Naive thymus-derived CD8-positive, alpha-beta T cell (primary cell): ENCODE measurements at regions not wholly inside any gene's neighbourhood (a gene's known extent, or its start where the extent isn't known, plus 50 kb on each side); places are given as distances from the start of the nearest gene placed in this dataset.

Source experiments
- ATAC-seq, 2 donors: fragments of 150-1000 bp; cut with Tn5 transposase in 1 of 2; sonication (Bioruptor Pico), chemical (Tn5 transposase) in 1 of 2; 1 replicate in 1 of 2; 2 replicates in 1 of 2; pipeline ENCODE4 v1.10.0; 2021; ENCODE audit warnings: mild to moderate bottlenecking in 2 of 2, moderate library complexity in 2 of 2
- POLR2A ChIA-PET: fragments of 350-600 bp; sonication (Branson Sonifier 250); formaldehyde crosslinking; loops from one replicate; lab custom pipeline; 2021; ENCODE audit warnings: antibody characterized with exemption; lab: Charles Lee
- DNase-seq, 10 donors: peaks; one replicate each; pipeline versions ENCODE4 v3.0.0 to v3.0.0-alpha.2; 2020 to 2022
- H3K27ac Mint-ChIP-seq, 10 donors: one replicate each; pipeline ENCODE4 v1.8.0; 2020 to 2022; ENCODE audit warnings: mild to moderate bottlenecking in 10 of 10, mixed read lengths in 10 of 10, moderate library complexity in 4 of 10, inconsistent platforms in 1 of 10
- H3K27me3 Mint-ChIP-seq, 5 donors: one replicate each; pipeline ENCODE4 v1.8.0; 2021 to 2022; ENCODE audit warnings: mixed read lengths in 5 of 5
- H3K36me3 Mint-ChIP-seq, 3 donors: one replicate each; pipeline ENCODE4 v1.8.0; 2020 to 2022; ENCODE audit warnings: mixed read lengths in 3 of 3, mild to moderate bottlenecking in 2 of 3, inconsistent platforms in 1 of 3
- H3K4me1 Mint-ChIP-seq, 4 donors: one replicate each; pipeline ENCODE4 v1.8.0; 2021 to 2022; ENCODE audit warnings: mixed read lengths in 4 of 4
- H3K4me3 Mint-ChIP-seq, 10 donors: one replicate each; pipeline ENCODE4 v1.8.0; 2020 to 2022; ENCODE audit warnings: mild to moderate bottlenecking in 10 of 10, mixed read lengths in 10 of 10, moderate library complexity in 6 of 10, inconsistent platforms in 1 of 10
- H3K9me3 Mint-ChIP-seq, 9 donors: one replicate each; pipeline ENCODE4 v1.8.0; 2020 to 2022; ENCODE audit warnings: mixed read lengths in 9 of 9, mild to moderate bottlenecking in 3 of 9, inconsistent platforms in 1 of 9, moderate library complexity in 1 of 9

- H3K4me3 Mint-ChIP-seq, result no peak overlapping the region
- peaks cover 0 to 2% (median 0%) of the 10 kb centered on the region in 5 donors for H3K27me3 Mint-ChIP-seq
- no peaks in the 10 kb centered on the region for H3K4me1 Mint-ChIP-seq
- H3K9me3 Mint-ChIP-seq, result peaks cover 0 to 12% (median 0%) of the 10 kb centered on the region in 9 donors
- ATAC-seq, result no peak
- no peaks in the 10 kb centered on the region for H3K36me3 Mint-ChIP-seq
- no peak overlapping the region for H3K27ac Mint-ChIP-seq
- POLR2A ChIA-PET, result no interaction called here
- no peak for DNase-seq
These were observed 162.1 kb upstream of the AVPR1A start for GRCh38 chr12:63313139-63313538.

GRCh38 chr12:63308671-63309070, 157.7 kb upstream of the AVPR1A start:
- peaks cover 0 to 10% (median 0%) of the 10 kb centered on the region in 9 donors for H3K9me3 Mint-ChIP-seq
- DNase-seq (no peak), ATAC-seq (no peak)
- H3K27ac Mint-ChIP-seq, result no peak overlapping the region
- H3K27me3 Mint-ChIP-seq, result no peaks in the 10 kb centered on the region
- no peaks in the 10 kb centered on the region for H3K36me3 Mint-ChIP-seq
- H3K4me1 Mint-ChIP-seq, result no peaks in the 10 kb centered on the region
- no peak overlapping the region for H3K4me3 Mint-ChIP-seq
- POLR2A ChIA-PET, result no interaction called here

GRCh38 chr12:63307849-63308248, 156.8 kb upstream of the AVPR1A start:
- H3K4me1 Mint-ChIP-seq, result no peaks in the 10 kb centered on the region
- peaks cover 0 to 10% (median 0%) of the 10 kb centered on the region in 9 donors for H3K9me3 Mint-ChIP-seq
- peak overlapping the region in 1 of 10 donors; percentile 25 for H3K27ac Mint-ChIP-seq
- H3K27me3 Mint-ChIP-seq, result no peaks in the 10 kb centered on the region
- POLR2A ChIA-PET, result no interaction called here
- H3K36me3 Mint-ChIP-seq, result no peaks in the 10 kb centered on the region
- no peak overlapping the region for H3K4me3 Mint-ChIP-seq
- DNase-seq (no peak), ATAC-seq (no peak)

- Mint-ChIP-seq H3K9me3 (peaks cover 0 to 8% (median 0%) of the 10 kb centered on the region in 9 donors), H3K27ac (no peak overlapping the region), H3K27me3 (no peaks in the 10 kb centered on the region), H3K4me1 (no peaks in the 10 kb centered on the region), H3K4me3 (no peak overlapping the region), H3K36me3 (no peaks in the 10 kb centered on the region)
- DNase-seq (no peak), ATAC-seq (no peak)
- POLR2A ChIA-PET, result no interaction called here
These were observed 155.2 kb upstream of the AVPR1A start for GRCh38 chr12:63305901-63306875.

- Mint-ChIP-seq H3K4me1 (no peaks in the 10 kb centered on the region), H3K4me3 (no peak overlapping the region), H3K27ac (no peak overlapping the region), H3K27me3 (no peaks in the 10 kb centered on the region), H3K9me3 (peaks cover 0 to 4% (median 0%) of the 10 kb centered on the region in 9 donors), H3K36me3 (no peaks in the 10 kb centered on the region)
- DNase-seq (no peak), ATAC-seq (no peak)
- POLR2A ChIA-PET, result no interaction called here
These were observed 153.9 kb upstream of the AVPR1A start for GRCh38 chr12:63304887-63305316.

GRCh38 chr12:63302941-63303536, 152.0 kb upstream of the AVPR1A start:
- no peak overlapping the region for H3K4me3 Mint-ChIP-seq
- no peaks in the 10 kb centered on the region for H3K9me3 Mint-ChIP-seq
- ATAC-seq (peak in 1 of 2 donors; percentile 10), DNase-seq (no peak)
- no peak overlapping the region for H3K27ac Mint-ChIP-seq
- POLR2A ChIA-PET, result no interaction called here
- H3K36me3 Mint-ChIP-seq, result no peaks in the 10 kb centered on the region
- H3K4me1 Mint-ChIP-seq, result no peaks in the 10 kb centered on the region
- H3K27me3 Mint-ChIP-seq, result peaks cover 0 to 1% (median 0%) of the 10 kb centered on the region in 5 donors

GRCh38 chr12:63302269-63302940, 151.4 kb upstream of the AVPR1A start:
- DNase-seq (no peak), ATAC-seq (peak in 1 of 2 donors; percentile 12)
- Mint-ChIP-seq H3K36me3 (no peaks in the 10 kb centered on the region), H3K4me1 (no peaks in the 10 kb centered on the region), H3K9me3 (no peaks in the 10 kb centered on the region), H3K27ac (peak overlapping the region in 1 of 10 donors; percentile 57), H3K4me3 (no peak overlapping the region), H3K27me3 (peaks cover 0 to 1% (median 0%) of the 10 kb centered on the region in 5 donors)
- POLR2A ChIA-PET, result no interaction called here

- Mint-ChIP-seq H3K4me1 (no peaks in the 10 kb centered on the region), H3K27me3 (peaks cover 0 to 1% (median 0%) of the 10 kb centered on the region in 5 donors), H3K9me3 (no peaks in the 10 kb centered on the region), H3K36me3 (no peaks in the 10 kb centered on the region), H3K4me3 (no peak overlapping the region), H3K27ac (no peak overlapping the region)
- POLR2A ChIA-PET, result no interaction called here
- ATAC-seq (no peak), DNase-seq (no peak)
These were observed 150.3 kb upstream of the AVPR1A start for GRCh38 chr12:63301311-63301710.

GRCh38 chr12:63298386-63298930, 147.5 kb upstream of the AVPR1A start:
- Mint-ChIP-seq H3K4me3 (no peak overlapping the region), H3K4me1 (no peaks in the 10 kb centered on the region), H3K9me3 (no peaks in the 10 kb centered on the region), H3K36me3 (no peaks in the 10 kb centered on the region), H3K27me3 (peaks cover 0 to 1% (median 0%) of the 10 kb centered on the region in 5 donors), H3K27ac (no peak overlapping the region)
- POLR2A ChIA-PET, result no interaction called here
- ATAC-seq, result no peak
- DNase-seq, result no peak

GRCh38 chr12:63294327-63294632, 143.3 kb upstream of the AVPR1A start:
- H3K9me3 Mint-ChIP-seq, result peaks cover 0 to 2% (median 0%) of the 10 kb centered on the region in 9 donors
- no peaks in the 10 kb centered on the region for H3K4me1 Mint-ChIP-seq
- H3K36me3 Mint-ChIP-seq, result no peaks in the 10 kb centered on the region
- peaks cover 0 to 1% (median 0%) of the 10 kb centered on the region in 5 donors for H3K27me3 Mint-ChIP-seq
- POLR2A ChIA-PET, result no interaction called here
- ATAC-seq (no peak), DNase-seq (no peak)
- no peak overlapping the region for H3K27ac Mint-ChIP-seq
- H3K4me3 Mint-ChIP-seq, result no peak overlapping the region

- Mint-ChIP-seq H3K36me3 (no peaks in the 10 kb centered on the region), H3K4me3 (no peak overlapping the region), H3K9me3 (peaks cover 0 to 2% (median 0%) of the 10 kb centered on the region in 9 donors), H3K27me3 (no peaks in the 10 kb centered on the region), H3K4me1 (no peaks in the 10 kb centered on the region), H3K27ac (no peak overlapping the region)
- DNase-seq (no peak), ATAC-seq (no peak)
- POLR2A ChIA-PET, result no interaction called here
These were observed 141.6 kb upstream of the AVPR1A start for GRCh38 chr12:63292471-63293221.
